CD4-positive, alpha-beta T cell treated with Interleukin-2 at 100 ng/mL for 4 hours (primary cell): ENCODE measurements at regions not wholly inside any gene's neighbourhood (a gene's known extent, or its start where the extent isn't known, plus 50 kb on each side); places are given as distances from the start of the nearest gene placed in this dataset.

Experiments
- DNase-seq: peaks from one replicate; pipeline ENCODE4 v3.0.0-alpha.2; 2020; ENCODE audit warnings: low spot score

GRCh38 chr1:208513799-208514198 lies 269.6 kb upstream of the PLXNA2 start:
- no peak for DNase-seq

- DNase-seq: no peak
Measured at GRCh38 chr1:208515129-208515528, 270.9 kb upstream of the PLXNA2 start.

DNA sequence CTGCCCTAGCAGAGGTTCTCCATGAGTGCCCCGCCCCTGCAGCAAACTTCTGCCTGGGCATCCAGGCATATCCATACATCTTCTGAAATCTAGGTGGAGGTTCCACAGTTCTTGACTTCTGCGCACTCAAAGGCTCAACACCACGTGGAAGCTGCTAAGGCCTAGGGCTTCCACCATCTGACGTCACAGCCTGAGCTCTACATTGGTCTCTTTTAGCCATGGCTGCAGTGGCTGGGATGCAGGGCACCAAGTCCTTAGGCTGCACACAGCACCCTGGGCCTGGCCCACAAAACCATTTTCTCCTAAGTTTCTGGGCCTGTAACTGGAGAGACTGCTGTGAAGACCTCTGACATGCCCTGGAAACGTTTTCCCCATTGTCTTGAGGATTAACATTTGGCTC lies 272.6 kb upstream of the PLXNA2 start:
- no peak for DNase-seq

GRCh38 chr1:208520438-208521099 lies 276.4 kb upstream of the PLXNA2 start:
- no peak for DNase-seq

DNA sequence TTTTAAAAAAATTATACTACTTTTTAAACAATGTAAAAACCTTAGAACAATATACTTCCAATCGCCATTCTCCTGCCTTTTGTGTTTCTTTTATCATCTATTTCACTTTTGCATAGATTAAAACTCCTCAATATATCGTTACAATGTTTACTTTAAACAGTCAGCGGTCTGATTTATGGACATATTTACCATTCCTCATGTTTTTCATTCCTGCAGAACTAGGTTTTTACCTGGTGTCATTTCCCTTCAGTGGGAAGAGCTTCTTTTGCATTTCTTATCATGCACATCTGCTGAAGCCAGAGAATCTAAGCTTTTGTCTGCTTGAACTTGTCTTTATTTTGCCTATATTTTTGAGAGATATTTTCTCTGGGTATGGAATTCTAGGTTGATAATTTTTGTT lies 277.4 kb upstream of the PLXNA2 start:
- no peak for DNase-seq

- no peak for DNase-seq
Measured at GRCh38 chr1:208523007-208523406, 278.8 kb upstream of the PLXNA2 start.

DNA sequence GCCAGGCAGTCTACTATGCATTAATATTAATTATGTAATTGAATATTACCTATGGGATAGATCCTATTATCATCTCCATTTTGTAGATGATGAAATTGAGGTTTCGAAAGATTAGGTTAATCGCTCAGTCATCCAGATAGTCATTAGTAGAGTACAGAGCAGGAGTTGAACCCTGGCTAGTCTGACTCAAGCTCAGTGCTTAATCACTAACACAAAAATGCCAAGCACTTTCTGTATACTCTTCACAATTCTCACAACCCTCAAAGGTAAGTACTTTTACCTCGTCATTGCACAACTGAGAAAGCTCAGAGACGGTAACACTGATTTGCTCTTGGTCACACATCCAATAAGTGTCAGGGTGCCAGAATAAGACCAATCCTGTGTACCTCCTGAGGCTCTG lies 280.2 kb upstream of the PLXNA2 start:
- DNase-seq: no peak

DNA sequence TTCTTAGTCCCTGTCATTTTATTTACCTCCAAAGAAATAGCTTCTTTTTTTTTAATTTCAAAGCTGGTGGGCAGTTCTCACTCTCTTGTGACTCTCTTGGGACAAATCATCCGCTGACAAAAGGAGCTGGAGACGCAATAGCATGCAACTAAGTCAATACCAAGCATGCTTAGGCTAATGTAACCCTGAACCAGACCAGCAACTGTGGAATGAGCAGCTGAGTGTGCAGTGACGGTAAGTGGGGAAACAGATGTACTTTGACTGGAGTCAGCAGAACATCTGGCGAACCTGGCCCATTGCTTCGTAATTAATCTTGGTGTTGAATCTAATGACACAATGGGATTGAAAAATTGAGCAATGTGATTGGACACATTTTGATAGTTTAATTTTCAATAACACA lies 280.7 kb upstream of the PLXNA2 start:
- DNase-seq: no peak

GRCh38 chr1:208525417-208525816 lies 281.2 kb upstream of the PLXNA2 start:
- DNase-seq: no peak

GRCh38 chr1:208526613-208527125 lies 282.5 kb upstream of the PLXNA2 start:
- DNase-seq: no peak

DNA sequence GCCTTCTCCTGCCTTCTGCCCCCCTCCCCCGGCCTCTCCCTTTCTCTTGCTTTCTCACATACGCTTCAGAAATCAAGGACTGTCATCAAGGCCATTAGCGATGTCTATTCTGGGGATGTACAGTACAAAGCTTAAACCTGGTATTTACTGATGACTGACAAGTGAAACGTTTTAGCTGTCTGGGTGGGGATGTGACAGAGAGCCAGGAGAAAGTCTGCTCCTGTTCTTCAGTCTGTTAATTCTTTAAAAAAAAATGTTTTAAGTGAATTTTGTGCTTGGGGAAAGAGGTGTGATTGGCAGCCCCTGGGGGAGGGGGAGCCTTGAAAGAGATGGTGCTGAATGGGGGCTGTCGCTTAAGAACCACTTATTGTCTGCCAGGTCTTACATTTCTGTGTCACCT lies 283.0 kb upstream of the PLXNA2 start:
- DNase-seq: no peak

- DNase-seq: no peak
Measured at GRCh38 chr1:208528578-208529240, 284.5 kb upstream of the PLXNA2 start.

DNA sequence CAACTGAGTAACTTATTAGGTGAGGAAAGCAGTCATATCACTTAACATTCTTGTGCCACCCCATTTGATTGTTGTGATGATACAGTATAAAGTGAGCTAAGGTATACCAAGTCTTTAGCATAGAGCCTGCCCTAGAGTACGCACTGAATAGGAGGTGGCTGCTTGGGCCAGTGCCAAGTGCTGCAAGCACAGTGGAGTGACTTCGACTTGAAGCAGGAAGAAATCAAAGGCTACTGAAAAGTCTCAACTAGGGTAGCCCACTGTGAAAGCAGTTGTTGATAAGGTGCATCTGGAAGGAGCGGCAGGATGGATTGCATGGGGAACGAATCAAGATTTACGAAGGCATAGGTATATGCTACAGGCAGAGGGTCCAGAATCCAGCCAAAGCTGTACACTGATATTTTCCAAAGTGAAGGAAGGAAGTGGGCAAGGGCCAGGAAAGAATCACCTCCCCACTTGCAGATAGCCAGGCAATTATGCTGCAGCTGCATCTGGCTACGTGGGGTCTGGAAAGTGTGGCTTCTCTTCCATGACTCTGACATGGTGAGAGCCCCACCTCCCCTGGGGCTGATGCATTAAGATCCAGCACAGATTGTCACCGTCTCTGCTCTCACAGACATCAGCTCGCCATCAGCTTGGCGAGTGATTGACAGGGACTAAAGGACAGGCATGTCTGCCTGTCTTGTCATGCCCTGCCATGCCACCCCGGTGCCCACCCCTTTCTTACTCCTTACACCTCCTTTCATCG lies 287.0 kb upstream of the PLXNA2 start:
- no peak for DNase-seq

DNA sequence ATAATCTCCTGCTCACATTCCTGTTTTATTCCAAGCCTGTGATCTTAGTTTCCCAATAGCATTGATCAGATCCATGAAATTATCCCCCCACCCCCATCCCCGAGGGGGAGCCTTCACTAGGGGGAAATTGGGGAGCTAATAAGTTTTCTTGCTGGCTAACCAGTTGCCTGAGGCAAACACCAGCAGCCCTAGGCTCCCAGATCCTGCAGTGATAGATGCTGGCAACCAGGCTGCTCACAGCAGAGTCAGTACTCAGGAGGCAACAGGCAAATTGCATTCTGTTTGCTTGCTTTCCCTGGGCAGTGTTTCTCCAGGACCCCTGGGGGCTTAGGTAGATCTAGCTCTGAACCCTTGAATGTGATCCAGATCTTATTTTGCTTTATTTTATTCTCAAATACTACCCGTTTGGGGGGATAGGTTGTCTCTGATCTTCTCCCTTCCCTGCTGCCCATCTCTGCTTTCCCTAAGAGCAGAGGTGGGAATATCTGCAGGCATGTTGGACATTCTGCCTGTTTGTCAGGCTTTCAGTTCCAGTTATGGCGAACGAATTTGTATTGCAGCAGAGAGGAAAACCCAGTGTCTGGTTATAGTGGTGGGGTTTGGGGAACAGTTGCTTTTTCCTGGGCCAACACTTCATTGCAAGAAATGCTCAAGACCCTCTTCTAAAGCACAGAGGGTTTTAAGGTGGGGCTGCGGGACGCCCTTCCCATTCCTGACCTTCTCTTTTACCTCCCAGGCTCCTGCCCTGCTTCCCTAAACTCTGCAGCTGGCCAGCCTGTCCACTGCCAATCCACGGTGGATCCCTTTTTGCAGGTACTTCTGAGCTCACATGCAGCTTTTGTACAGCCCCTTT lies 289.8 kb upstream of the PLXNA2 start:
- DNase-seq: no peak

GRCh38 chr1:208534599-208534897 lies 290.4 kb upstream of the PLXNA2 start:
- no peak for DNase-seq

DNA sequence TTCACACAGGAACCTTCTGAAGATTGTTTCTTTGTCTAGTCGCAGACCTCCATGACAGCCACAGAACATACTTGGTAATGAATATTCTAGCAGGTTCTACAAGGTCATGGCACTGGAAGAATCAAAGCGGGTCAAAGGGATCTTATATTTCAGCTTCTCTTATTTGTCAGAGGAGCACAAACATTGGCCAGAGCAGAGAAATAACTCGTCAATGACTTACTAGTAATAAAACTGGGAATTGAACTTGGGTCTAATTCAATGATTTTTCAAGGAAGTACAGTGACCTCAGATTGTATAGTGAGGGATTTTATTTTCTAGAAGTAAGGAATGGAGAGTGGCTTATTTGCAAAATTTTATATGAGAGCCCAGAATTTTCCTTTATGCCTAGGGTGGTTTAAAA lies 290.8 kb upstream of the PLXNA2 start:
- no peak for DNase-seq

DNA sequence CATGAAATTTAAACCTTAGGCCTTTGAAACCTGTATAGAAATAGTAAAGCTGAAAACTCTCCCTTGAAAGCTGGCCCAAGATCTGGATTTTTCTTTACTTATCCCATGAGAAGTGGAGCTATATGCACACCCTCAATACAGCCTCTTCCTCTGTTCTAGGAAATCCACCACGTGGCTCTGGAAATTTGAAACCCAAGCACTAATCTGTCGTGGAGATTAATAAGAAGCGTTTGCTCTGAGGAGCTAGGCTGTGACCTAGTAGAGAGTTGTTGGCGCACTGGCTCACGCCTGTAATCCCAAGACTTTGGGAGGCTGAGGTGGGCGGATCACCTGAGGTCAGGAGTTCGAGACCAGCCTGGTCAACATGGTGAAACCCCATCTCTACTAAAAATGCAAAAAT lies 291.3 kb upstream of the PLXNA2 start:
- no peak for DNase-seq

- no peak for DNase-seq
Measured at GRCh38 chr1:208536212-208536611, 292.0 kb upstream of the PLXNA2 start.

GRCh38 chr1:208537198-208537597 lies 293.0 kb upstream of the PLXNA2 start:
- no peak for DNase-seq

GRCh38 chr1:208538078-208538477 lies 293.9 kb upstream of the PLXNA2 start:
- DNase-seq: no peak

- DNase-seq: no peak
Measured at GRCh38 chr1:208538587-208538986, 294.4 kb upstream of the PLXNA2 start.

DNA sequence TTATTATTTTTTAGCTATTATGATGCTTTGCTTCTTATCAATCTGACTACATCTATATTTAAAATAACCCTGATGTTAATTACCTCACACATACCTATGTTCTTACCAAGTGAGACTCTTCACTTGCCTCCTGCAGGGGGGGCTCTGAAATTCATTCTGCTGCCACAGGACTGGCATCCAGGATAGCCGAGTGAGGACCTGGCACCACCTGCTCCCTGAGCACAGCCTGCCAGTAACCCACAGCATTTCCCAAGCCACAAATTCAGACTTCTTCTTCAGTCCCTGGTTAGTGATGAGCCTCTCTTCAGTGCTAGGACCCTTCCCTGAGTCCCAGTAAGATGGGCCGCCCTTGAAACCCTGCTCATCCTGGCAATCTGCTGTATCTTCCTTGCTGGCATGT lies 296.5 kb upstream of the PLXNA2 start:
- DNase-seq: no peak
